Muscle layer of duodenum (tissue), 2 donors: ENCODE measurements at regions not wholly inside any gene's neighbourhood (a gene's known extent, or its start where the extent isn't known, plus 50 kb on each side); places are given as distances from the start of the nearest gene placed in this dataset.

ENCODE experiments used
- H3K27ac ChIP-seq: one replicate; pipeline ENCODE4 v1.7.0; 2013; ENCODE audit warnings: mild to moderate bottlenecking, low read length
- H3K27me3 ChIP-seq: one replicate; pipeline ENCODE4 v1.7.0; 2013; ENCODE audit warnings: low read depth, mild to moderate bottlenecking, control low read depth, low read length
- H3K36me3 ChIP-seq, 2 donors: one replicate each; pipeline ENCODE4 v1.7.0; 2013; ENCODE audit warnings: low read length in 2 of 2, control low read depth in 1 of 2, mild to moderate bottlenecking in 1 of 2; ENCODE audit not compliant: insufficient read depth in 2 of 2, control insufficient read depth in 1 of 2
- H3K4me1 ChIP-seq, 2 donors: one replicate each; pipeline ENCODE4 v1.7.0; 2013; ENCODE audit warnings: low read length in 2 of 2, mild to moderate bottlenecking in 2 of 2, control low read depth in 1 of 2, moderate library complexity in 1 of 2; ENCODE audit not compliant: insufficient read depth in 2 of 2, control insufficient read depth in 1 of 2
- H3K4me3 ChIP-seq, 2 donors: one replicate each; pipeline ENCODE4 v1.7.0; 2013; ENCODE audit warnings: low read length in 2 of 2, low read depth in 1 of 2, mild to moderate bottlenecking in 1 of 2
- H3K9me3 ChIP-seq, 2 donors: one replicate each; pipeline ENCODE4 v1.7.0; 2013; ENCODE audit warnings: low read length in 2 of 2, control low read depth in 1 of 2, mild to moderate bottlenecking in 1 of 2; ENCODE audit not compliant: control insufficient read depth in 1 of 2
- donor health status: healthy.

- Histone ChIP-seq H3K4me3 (no peak overlapping the region), H3K36me3 (no peaks in the 10 kb centered on the region), H3K27ac (no peak overlapping the region), H3K4me1 (no peaks in the 10 kb centered on the region), H3K27me3 (no peaks in the 10 kb centered on the region), H3K9me3 (peaks cover 0 to 7% of the 10 kb centered on the region in 2 donors)
Observed at GRCh38 chr2:106941372-106941993, 55.5 kb upstream of the ST6GAL2 start.

DNA sequence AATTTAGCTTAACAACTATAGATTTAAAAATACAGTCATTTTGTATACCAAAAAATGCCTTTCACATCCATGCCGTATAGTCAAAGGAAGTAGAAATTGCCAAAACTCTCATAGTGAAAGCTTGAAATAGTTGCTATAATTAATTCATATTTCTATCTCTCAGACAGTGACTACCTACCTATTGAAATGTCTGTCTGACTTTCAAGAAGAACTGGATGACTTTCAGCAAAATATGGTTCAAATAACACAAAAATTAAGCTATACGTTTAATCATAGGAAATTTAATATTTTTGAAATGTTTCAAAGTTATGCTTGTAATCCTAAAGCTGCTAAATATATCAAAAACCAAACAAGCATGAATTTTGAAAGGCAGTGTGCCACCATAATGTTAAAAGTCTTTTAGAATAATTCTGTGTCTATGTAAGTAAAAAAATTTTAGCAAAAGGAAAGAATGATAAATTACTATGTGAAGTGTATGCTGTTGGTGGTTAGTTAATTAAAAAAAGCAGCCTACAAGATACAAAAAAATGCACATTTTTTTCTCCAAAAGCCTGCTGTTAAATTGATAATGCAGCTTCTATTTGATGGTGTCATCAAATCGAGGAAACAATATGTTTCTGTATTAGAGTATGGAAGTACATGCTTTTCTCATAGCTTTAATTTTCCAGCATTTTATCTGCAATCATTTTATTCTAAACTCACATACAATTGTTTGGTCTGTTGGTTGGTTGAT is 57.7 kb upstream of the ST6GAL2 start:
- Histone ChIP-seq H3K4me1 (no peaks in the 10 kb centered on the region), H3K36me3 (no peaks in the 10 kb centered on the region), H3K27me3 (no peaks in the 10 kb centered on the region), H3K4me3 (no peak overlapping the region), H3K27ac (no peak overlapping the region), H3K9me3 (peaks cover 0 to 7% of the 10 kb centered on the region in 2 donors)

GRCh38 chr2:106944215-106944614 is 58.2 kb upstream of the ST6GAL2 start:
- Histone ChIP-seq H3K4me1 (no peaks in the 10 kb centered on the region), H3K4me3 (no peak overlapping the region), H3K36me3 (no peaks in the 10 kb centered on the region), H3K27me3 (no peaks in the 10 kb centered on the region), H3K9me3 (peaks cover 0 to 7% of the 10 kb centered on the region in 2 donors), H3K27ac (no peak overlapping the region)

GRCh38 chr2:106948540-106948939 is 62.6 kb upstream of the ST6GAL2 start:
- Histone ChIP-seq H3K27me3 (no peaks in the 10 kb centered on the region), H3K4me3 (no peak overlapping the region), H3K36me3 (no peaks in the 10 kb centered on the region), H3K27ac (no peak overlapping the region), H3K4me1 (no peaks in the 10 kb centered on the region), H3K9me3 (peaks cover 0 to 2% of the 10 kb centered on the region in 2 donors)

DNA sequence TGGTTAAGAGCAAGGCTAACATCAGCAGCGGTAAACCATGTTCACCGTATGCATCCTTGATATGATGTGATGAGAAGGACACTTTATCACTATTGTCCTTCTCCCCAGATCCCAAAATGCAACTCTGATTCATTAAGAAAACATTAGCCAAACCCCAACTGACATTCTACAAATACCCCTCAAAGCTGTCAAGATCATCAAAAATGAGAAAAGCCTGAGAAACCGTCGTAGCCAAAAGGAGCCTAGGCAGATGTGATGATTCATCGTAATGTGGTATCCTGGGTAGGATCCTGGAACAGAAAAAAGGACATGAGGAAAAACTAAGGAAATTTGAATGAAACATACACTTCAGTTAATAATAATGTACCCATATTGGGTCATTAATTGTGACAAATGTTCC is 67.3 kb upstream of the ST6GAL2 start:
- Histone ChIP-seq H3K36me3 (no peaks in the 10 kb centered on the region), H3K27ac (no peak overlapping the region), H3K9me3 (peaks cover 0 to 2% of the 10 kb centered on the region in 2 donors), H3K4me3 (no peak overlapping the region), H3K4me1 (no peaks in the 10 kb centered on the region), H3K27me3 (no peaks in the 10 kb centered on the region)

- Histone ChIP-seq H3K36me3 (no peaks in the 10 kb centered on the region), H3K4me1 (no peaks in the 10 kb centered on the region), H3K4me3 (no peak overlapping the region), H3K9me3 (peaks cover 0 to 2% of the 10 kb centered on the region in 2 donors), H3K27ac (no peak overlapping the region), H3K27me3 (no peaks in the 10 kb centered on the region)
Observed at GRCh38 chr2:106953779-106954178, 67.8 kb upstream of the ST6GAL2 start.

GRCh38 chr2:106954304-106954703 is 68.3 kb upstream of the ST6GAL2 start:
- peaks cover 0 to 2% of the 10 kb centered on the region in 2 donors for H3K9me3 ChIP-seq
- no peaks in the 10 kb centered on the region for H3K4me1 ChIP-seq
- no peak overlapping the region for H3K4me3 ChIP-seq
- no peaks in the 10 kb centered on the region for H3K27me3 ChIP-seq
- H3K27ac ChIP-seq, result no peak overlapping the region
- H3K36me3 ChIP-seq, result no peaks in the 10 kb centered on the region

- Histone ChIP-seq H3K36me3 (no peaks in the 10 kb centered on the region), H3K27me3 (no peaks in the 10 kb centered on the region), H3K4me1 (no peaks in the 10 kb centered on the region), H3K27ac (no peak overlapping the region), H3K4me3 (no peak overlapping the region), H3K9me3 (peaks cover 0 to 2% of the 10 kb centered on the region in 2 donors)
Observed at GRCh38 chr2:106956416-106956815, 70.4 kb upstream of the ST6GAL2 start.

DNA sequence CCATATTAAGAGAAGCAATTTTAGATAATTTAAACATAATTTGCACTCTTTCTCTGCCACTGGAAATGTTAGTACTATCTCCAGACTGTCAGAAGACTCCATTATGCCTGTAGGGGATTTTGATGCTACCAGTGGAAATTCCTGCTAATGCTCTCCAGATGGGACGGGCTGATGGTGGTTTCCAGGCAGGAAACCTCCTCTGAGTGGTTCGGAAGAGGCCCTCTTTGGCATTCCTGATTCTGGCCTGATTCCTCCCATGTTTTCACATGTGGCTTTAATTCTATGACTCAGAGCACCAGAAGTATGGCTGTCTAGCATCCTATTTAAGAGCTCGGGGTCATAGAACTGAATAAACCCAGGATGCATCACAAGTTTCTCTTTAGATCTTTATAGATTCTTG is 70.9 kb upstream of the ST6GAL2 start:
- Histone ChIP-seq H3K27ac (no peak overlapping the region), H3K36me3 (no peaks in the 10 kb centered on the region), H3K27me3 (no peaks in the 10 kb centered on the region), H3K4me3 (no peak overlapping the region), H3K4me1 (no peaks in the 10 kb centered on the region), H3K9me3 (peaks cover 0 to 2% of the 10 kb centered on the region in 2 donors)

GRCh38 chr2:106959975-106960682 is 74.2 kb upstream of the ST6GAL2 start:
- H3K27me3 ChIP-seq, result no peaks in the 10 kb centered on the region
- no peak overlapping the region for H3K27ac ChIP-seq
- H3K4me3 ChIP-seq, result no peak overlapping the region
- H3K9me3 ChIP-seq, result no peaks in the 10 kb centered on the region
- no peaks in the 10 kb centered on the region for H3K4me1 ChIP-seq
- H3K36me3 ChIP-seq, result no peaks in the 10 kb centered on the region

GRCh38 chr2:106960683-106961161 is 74.8 kb upstream of the ST6GAL2 start:
- Histone ChIP-seq H3K9me3 (no peaks in the 10 kb centered on the region), H3K27ac (no peak overlapping the region), H3K36me3 (no peaks in the 10 kb centered on the region), H3K27me3 (no peaks in the 10 kb centered on the region), H3K4me1 (no peaks in the 10 kb centered on the region), H3K4me3 (no peak overlapping the region)
